ENCODE measurements at regions not wholly inside any gene's neighbourhood (a gene's known extent, or its start where the extent isn't known, plus 50 kb on each side); places are given as distances from the start of the nearest gene placed in this dataset.

DNA sequence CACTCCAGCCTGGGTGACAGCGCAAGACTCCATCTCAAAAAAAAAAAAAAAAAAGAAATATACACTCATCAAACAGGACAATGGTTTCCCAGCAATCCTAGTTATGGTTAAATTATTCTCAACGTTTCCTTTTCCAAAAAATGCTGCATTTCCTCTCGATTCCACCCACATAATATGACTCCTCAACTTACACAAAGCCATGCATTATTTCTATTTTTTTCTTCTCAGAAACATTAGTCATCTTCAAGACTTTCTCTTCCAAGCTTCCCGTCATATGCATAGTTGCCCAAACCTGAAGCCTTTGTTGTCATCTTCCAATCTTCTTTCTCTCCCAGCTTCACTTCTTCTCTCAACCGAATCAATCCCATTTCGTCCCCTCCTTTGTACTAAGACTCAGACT is 61.4 kb upstream of the RANBP6 start:
- peaks cover 0 to 7% (median 0%) of the 10 kb centered on the region in 4 donors for H3K4me1 ChIP-seq
- TF ChIP-seq EP300 (IDR thresholded peaks at IDR 0.05) (no peak), POLR2AphosphoS5 (IDR thresholded peaks at IDR 0.05) (no peak), POLR2A (IDR thresholded peaks at IDR 0.05) (no peak)
- TF ChIP-seq, protein P1, sequence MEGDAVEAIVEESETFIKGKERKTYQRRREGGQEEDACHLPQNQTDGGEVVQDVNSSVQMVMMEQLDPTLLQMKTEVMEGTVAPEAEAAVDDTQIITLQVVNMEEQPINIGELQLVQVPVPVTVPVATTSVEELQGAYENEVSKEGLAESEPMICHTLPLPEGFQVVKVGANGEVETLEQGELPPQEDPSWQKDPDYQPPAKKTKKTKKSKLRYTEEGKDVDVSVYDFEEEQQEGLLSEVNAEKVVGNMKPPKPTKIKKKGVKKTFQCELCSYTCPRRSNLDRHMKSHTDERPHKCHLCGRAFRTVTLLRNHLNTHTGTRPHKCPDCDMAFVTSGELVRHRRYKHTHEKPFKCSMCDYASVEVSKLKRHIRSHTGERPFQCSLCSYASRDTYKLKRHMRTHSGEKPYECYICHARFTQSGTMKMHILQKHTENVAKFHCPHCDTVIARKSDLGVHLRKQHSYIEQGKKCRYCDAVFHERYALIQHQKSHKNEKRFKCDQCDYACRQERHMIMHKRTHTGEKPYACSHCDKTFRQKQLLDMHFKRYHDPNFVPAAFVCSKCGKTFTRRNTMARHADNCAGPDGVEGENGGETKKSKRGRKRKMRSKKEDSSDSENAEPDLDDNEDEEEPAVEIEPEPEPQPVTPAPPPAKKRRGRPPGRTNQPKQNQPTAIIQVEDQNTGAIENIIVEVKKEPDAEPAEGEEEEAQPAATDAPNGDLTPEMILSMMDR (IDR thresholded peaks at IDR 0.05) = no peak
- no peaks in the 10 kb centered on the region for H3K36me3 ChIP-seq
- 79 to 89% (median 81%) methylated on average over 6 of the region's 6 CpGs for WGBS, 5 donors
- no peak overlapping the region for H3K27ac ChIP-seq
- no peak for DNase-seq
- no peaks in the 10 kb centered on the region for H3K9me3 ChIP-seq
- no peak overlapping the region for H3K4me3 ChIP-seq
- intact Hi-C loops (cut with DNase I; ENCODE audit: low total_unique reads) = no loop called here
- no peaks in the 10 kb centered on the region for H3K27me3 ChIP-seq

DNA sequence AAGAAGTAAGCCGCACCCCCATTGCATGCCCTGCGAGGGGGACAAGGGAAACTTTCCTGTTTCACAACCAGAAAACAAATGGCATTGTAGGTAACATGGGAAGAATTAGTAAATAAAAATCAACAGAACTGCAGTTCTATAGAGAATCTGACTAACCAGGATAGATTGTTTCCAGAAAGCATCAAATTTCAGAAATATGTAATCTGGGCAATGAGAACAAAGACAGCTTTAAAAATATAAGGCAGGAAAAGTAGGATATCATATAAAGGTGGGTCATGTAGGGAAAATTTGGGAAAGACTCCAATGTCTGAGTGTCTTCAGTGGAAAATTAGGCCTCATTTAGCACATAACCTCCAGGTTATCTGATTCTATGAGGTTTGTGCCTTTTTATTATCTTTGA is 58.3 kb upstream of the RANBP6 start:
- 81 to 96% (median 93%) methylated on average over 2 of the region's 2 CpGs for WGBS, 5 donors
- intact Hi-C loops (cut with DNase I; ENCODE audit: low total_unique reads) = no loop called here
- no peak overlapping the region for H3K27ac ChIP-seq

DNA sequence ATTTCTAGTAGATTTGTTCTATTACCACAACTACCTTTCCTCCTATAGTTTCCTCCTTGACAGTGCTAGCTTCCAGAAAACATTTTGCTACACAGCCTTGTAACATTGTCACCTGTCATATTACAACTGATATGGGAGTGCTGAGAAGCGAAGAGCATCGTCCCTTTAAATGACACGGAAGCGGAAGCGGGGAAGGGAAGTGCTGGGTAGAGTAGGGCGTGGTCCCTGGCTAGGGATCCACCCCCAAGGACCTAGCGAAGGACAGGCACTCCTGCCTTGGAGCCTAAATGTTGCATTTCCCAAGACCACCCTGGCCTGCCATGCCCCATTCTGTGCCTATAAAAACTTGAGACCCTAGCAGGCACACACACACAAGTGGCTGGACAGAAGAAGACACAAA is 57.4 kb upstream of the RANBP6 start:
- H3K36me3 ChIP-seq = no peaks in the 10 kb centered on the region
- DNase-seq = no peak
- peaks cover 0 to 5% (median 0%) of the 10 kb centered on the region in 4 donors for H3K9me3 ChIP-seq
- WGBS, 5 donors = 71 to 87% (median 75%) methylated on average over 7 of the region's 7 CpGs
- no peak overlapping the region for H3K4me3 ChIP-seq
- H3K27ac ChIP-seq = no peak overlapping the region
- H3K4me1 ChIP-seq = no peaks in the 10 kb centered on the region
- intact Hi-C loops (cut with DNase I; ENCODE audit: low total_unique reads) = no loop called here
- no peak for TF ChIP-seq POLR2A (IDR thresholded peaks at IDR 0.05)
- TF ChIP-seq, protein P1 (IDR thresholded peaks at IDR 0.05) = no peak
- no peak for TF ChIP-seq POLR2AphosphoS5 (IDR thresholded peaks at IDR 0.05)
- TF ChIP-seq EP300 (IDR thresholded peaks at IDR 0.05) = no peak
- no peaks in the 10 kb centered on the region for H3K27me3 ChIP-seq

More for the DNA sequence above, 58.3 kb upstream of the RANBP6 start:
- DNase-seq = no peak
- Histone ChIP-seq H3K27me3 (no peaks in the 10 kb centered on the region), H3K4me1 (no peaks in the 10 kb centered on the region), H3K36me3 (no peaks in the 10 kb centered on the region), H3K9me3 (peaks cover 0 to 5% (median 0%) of the 10 kb centered on the region in 4 donors), H3K4me3 (no peak overlapping the region)
- TF ChIP-seq POLR2AphosphoS5 (IDR thresholded peaks at IDR 0.05) (no peak), EP300 (IDR thresholded peaks at IDR 0.05) (no peak), POLR2A (IDR thresholded peaks at IDR 0.05) (no peak)
- TF ChIP-seq, protein P1 (IDR thresholded peaks at IDR 0.05) = no peak

DNA sequence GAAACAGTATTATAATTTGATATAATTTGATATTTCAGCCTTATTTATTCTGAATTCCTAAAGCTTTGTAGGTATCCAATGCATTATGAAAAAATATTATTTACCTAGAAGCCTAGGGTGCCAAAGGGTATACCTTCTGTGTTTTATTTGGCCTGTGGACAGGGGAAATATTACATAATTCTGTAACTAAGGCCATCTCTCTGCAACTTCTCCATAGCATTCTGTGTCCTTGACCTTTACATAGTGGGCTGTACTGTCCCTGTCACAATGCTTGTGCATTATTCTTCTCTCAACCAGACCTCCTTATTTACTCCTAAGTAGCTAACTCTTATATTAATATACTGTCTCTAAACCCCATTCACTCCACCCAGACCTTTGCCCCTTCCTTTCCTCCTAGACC is 57.0 kb upstream of the RANBP6 start:
- Histone ChIP-seq H3K9me3 (peaks cover 0 to 5% (median 0%) of the 10 kb centered on the region in 4 donors), H3K27me3 (no peaks in the 10 kb centered on the region), H3K4me3 (no peak overlapping the region), H3K36me3 (no peaks in the 10 kb centered on the region), H3K4me1 (no peaks in the 10 kb centered on the region), H3K27ac (no peak overlapping the region)
- DNase-seq = no peak
- TF ChIP-seq, protein P1 (IDR thresholded peaks at IDR 0.05) = no peak
- TF ChIP-seq EP300 (IDR thresholded peaks at IDR 0.05) (no peak), POLR2A (IDR thresholded peaks at IDR 0.05) (no peak), POLR2AphosphoS5 (IDR thresholded peaks at IDR 0.05) (no peak)
- intact Hi-C loops (cut with DNase I; ENCODE audit: low total_unique reads) = no loop called here
